ENCODE measurements at regions not wholly inside any gene's neighbourhood (a gene's known extent, or its start where the extent isn't known, plus 50 kb on each side); places are given as distances from the start of the nearest gene placed in this dataset.

GRCh38 chr13:66219506-66219905 is 1010.6 kb downstream of the PCDH9 start:
- Mint-ChIP-seq H3K9me3 (no peaks in the 10 kb centered on the region; a peak in 1 of 5 replicates), H3K27ac (no peak overlapping the region), H3K4me3 (no peak overlapping the region), H3K27me3 (ENCODE audit: low read depth) (peaks cover 100% of the 10 kb centered on the region), H3K4me1 (peaks cover 10 to 15% of the 10 kb centered on the region in 2 experiments), H3K36me3 (ENCODE audit: insufficient read depth in 1 of 3, low read depth in 3 of 3) (no peaks in the 10 kb centered on the region)
- Histone ChIP-seq H3K9me3 (ENCODE audit: control insufficient read depth, low read depth, low read length) (no peaks in the 10 kb centered on the region), H3K4me2 (ENCODE audit: insufficient read depth, insufficient read length, low read length) (no peak overlapping the region), H3K23me2 (ENCODE audit: insufficient read length, low read depth, low read length, poor library complexity, severe bottlenecking) (no peaks in the 10 kb centered on the region), H3K18ac (ENCODE audit: insufficient read length, low read depth, low read length) (no peak overlapping the region), H2BK12ac (ENCODE audit: insufficient read length, low read depth, low read length) (no peak overlapping the region), H2BK5ac (ENCODE audit: insufficient read length, low read length) (no peak overlapping the region), H2AFZ (ENCODE audit: low read length) (no peak overlapping the region), H3K79me2 (ENCODE audit: insufficient read depth, low read length) (no peaks in the 10 kb centered on the region; the same call in 1 of the 2 replicates), H3K56ac (ENCODE audit: insufficient read length, low read depth, low read length) (no peak overlapping the region), H2BK20ac (ENCODE audit: low read depth, low read length, poor library complexity, severe bottlenecking) (no peak overlapping the region), H4K20me1 (ENCODE audit: control insufficient read depth, insufficient read depth, insufficient read length) (no peaks in the 10 kb centered on the region), H3K27me3 (ENCODE audit: insufficient read depth, low read length) (peaks cover 26% of the 10 kb centered on the region; the same call in 1 of the 2 replicates), H4K91ac (ENCODE audit: insufficient read length, low read depth, low read length) (no peak overlapping the region), H4K5ac (ENCODE audit: insufficient read length, low read depth, low read length) (no peak overlapping the region), H3K23ac (ENCODE audit: insufficient read length, low read depth, low read length) (no peak overlapping the region), H3K27ac (ENCODE audit: insufficient read length, low read depth, low read length) (no peak overlapping the region), H2BK120ac (ENCODE audit: low read depth, low read length, poor library complexity, severe bottlenecking) (no peak overlapping the region), H3K9ac (ENCODE audit: extremely low read depth, insufficient read length, low read length) (no peak overlapping the region), H3K4ac (ENCODE audit: low read depth, low read length) (no peak overlapping the region), H3T11ph (ENCODE audit: low read length) (no peak overlapping the region), H4K8ac (replicated peaks; ENCODE audit: insufficient read length, low read depth, low read length) (no peak overlapping the region), H3K14ac (ENCODE audit: insufficient read depth, low read length) (no peak overlapping the region), H3K79me1 (ENCODE audit: insufficient read depth, low read depth, low read length, poor library complexity, severe bottlenecking) (no peaks in the 10 kb centered on the region), H3K4me1 (ENCODE audit: insufficient read depth, low read length) (peaks cover 2% of the 10 kb centered on the region; the same call in 1 of the 2 replicates), H2BK15ac (ENCODE audit: low read depth, low read length) (no peak overlapping the region), H2AK5ac (ENCODE audit: insufficient read length, low read length) (no peak overlapping the region)
- TF ChIP-seq CTCF (conservative IDR thresholded peaks at IDR 0.05), result no peak
- no CpG with 5 or more reads among the region's 1 CpG for WGBS (ENCODE audit: extremely low coverage, insufficient read length, low lambda C conversion rate)
- no peak for DNase-seq
